ENCODE measurements at regions not wholly inside any gene's neighbourhood (a gene's known extent, or its start where the extent isn't known, plus 50 kb on each side); places are given as distances from the start of the nearest gene placed in this dataset.
A peak's percentile ranks its signal among the peaks of the same experiment; 100 is the strongest.
"Not testable (repeated sequence)": the region's sequence is repeated elsewhere in the genome, so short reads cannot be mapped to it uniquely, and the experiment has no call there.

- not testable (repeated sequence) for DNase-seq
Measured at GRCh38 chrX:99988532-99988931, 421.5 kb downstream of the PCDH19 start.

DNA sequence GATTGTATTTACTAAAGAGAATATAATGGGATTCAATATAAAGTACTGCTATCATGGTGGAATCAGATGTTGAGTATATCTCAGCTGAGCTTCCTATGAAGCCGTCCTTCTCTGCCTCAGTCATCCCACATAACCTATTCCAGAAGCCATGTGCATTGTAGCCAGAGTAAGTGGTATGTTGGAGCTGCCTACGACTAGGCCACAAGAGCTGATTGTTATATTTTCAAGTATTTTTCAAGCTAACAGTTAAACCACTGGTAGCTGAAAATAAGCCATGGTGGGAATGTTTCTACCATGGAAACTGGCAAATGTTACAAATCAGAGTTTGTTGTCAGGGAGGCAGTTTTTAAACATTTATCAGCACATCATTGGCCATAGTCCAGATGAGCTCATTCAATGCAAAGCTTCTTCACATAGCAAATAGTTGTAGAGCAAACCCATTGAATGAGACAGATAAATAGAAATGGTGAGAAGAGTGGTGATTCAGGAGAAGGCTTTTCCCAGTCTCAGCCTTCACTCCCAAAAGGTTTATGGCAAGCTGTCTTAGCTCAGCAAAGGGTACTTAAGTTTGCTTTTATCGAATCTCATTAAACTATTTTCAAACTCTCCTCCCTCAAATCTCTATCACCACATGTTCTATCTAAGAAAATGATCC lies 436.4 kb downstream of the PCDH19 start:
- peak; percentile 25 for DNase-seq

DNA sequence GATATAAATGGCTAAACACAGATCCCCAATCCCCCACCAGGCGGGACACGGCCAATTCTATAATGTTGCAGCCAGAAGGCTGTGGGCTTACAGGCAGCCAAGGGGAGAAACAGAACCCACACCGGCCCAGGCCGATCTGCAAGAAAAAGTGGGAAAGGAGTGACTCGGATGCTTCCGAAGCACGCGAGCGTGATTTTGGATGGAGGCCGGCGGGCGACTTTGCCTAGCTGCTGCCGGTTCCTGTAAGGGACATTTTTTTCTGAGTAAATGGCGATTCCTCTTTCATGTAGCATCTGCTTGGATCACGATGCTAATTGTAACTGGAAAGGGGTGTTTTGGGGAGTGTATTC lies 470.2 kb downstream of the PCDH19 start:
- DNase-seq = no peak

DNA sequence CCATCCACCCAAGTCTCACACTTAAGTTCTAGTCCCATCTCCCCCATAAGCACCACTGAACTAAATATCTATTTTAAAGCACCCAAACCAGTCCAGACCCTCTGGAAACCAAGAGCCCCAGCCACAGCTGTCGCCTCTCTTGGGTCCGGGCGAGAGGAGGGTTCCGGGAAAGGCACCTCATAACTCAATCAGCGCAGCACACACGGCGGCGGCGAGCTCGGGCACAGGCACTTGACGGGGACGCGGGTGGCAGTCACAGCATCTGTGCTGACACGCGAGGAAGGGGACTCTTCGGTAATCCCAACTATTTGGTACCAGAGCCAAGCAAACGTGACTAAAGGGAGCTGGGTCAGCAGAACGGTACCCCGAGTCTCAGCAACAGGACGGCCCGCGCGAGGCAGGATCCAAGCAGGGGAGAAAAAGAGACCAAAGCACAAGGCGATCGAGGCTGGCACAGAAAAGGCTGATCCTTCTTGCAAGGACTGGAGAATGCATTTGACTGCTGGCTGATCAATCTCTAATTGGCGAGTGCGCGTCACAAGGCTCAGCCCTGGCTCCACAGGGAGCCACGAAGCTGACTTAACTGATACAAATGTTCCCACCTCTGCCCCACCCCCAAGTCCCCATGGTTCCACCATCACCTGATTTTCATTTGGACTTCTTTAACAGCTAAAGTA lies 470.7 kb downstream of the PCDH19 start:
- DNase-seq = not testable (repeated sequence)

GRCh38 chrX:99938464-99938863 lies 471.6 kb downstream of the PCDH19 start:
- DNase-seq = no peak

DNA sequence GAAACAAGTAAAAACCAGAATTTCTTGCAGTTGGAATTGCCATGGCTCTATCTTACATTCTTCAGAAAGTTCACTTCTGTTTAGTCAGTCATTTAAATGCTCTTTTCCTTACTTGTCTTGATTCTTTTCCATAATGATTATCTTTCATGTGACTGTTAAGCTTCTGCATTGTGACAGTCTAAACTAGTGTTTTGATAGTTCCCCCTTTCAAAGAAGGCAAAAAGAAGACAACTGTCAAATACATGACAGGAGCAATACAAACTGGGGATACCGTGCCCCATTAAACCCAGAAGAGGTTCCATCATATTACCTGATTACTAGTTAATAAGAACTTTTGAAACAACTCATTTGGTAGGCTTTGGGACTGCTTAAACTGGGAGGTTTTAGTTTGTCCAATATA lies 476.2 kb downstream of the PCDH19 start:
- no peak for DNase-seq

- DNase-seq = peak; percentile 1
Measured at GRCh38 chrX:99914635-99915034, 495.4 kb downstream of the PCDH19 start.

GRCh38 chrX:99913611-99914010 lies 496.5 kb downstream of the PCDH19 start:
- no peak for DNase-seq

DNA sequence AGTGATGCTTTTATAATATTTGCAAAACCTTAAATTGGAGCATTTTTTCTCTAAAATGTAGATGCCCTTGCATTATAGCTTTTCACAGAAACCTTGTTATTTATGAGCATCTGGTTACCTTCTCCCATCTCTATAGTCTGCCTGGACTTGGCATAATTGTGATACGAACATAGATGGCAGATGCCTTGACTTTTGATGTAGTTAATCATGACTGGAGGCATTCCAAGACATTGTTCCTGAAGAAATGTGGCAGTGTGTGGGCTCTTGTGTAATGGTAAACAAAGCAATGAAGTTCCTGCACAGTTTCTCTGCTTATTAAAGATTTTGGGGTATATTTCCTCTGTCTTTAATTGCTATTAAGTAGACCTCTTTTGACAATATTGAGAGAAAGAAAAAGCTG lies 500.1 kb downstream of the PCDH19 start:
- no peak for DNase-seq

DNA sequence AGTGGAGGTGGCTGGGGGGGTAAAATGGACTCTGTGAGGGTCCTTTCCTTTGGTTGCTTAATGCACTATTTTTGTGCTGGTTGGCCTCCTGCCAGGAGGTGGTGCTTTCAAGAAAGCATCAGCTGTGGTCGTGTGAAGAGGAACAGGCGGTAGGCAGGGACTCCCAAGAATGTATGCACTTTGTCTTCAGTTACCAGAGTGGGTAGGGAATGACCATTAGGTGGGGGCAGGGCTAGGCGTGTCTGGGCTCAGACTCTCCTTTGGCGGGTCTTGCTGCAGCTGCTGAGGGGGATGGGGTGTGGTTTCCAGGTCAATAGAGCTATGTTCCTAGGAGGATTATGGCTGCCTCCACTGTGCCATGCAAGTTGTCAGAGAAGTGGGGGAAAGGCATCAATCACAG lies 509.0 kb downstream of the PCDH19 start:
- DNase-seq = no peak

- DNase-seq = no peak
Measured at GRCh38 chrX:99887918-99888317, 522.2 kb downstream of the PCDH19 start.

DNA sequence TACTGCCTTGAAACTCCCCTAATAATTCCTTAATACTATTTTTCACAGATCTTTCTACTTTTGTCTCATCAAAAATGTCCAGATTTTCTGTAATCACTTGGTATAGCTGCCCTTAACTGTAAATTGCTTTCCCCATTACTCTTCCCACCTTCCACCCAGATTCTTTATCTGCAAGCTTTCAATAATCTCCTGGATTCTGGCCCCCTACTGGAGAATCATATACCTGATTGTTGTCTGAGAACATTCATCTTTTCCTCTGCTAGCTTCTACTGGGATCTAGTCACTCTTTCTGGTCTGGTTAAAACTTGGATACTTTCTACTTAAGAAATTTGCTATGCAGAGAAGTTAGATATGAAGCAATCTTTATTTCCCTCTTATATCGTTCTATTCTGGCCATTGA lies 552.6 kb downstream of the PCDH19 start:
- no peak for DNase-seq

- no peak for DNase-seq
Measured at GRCh38 chrX:99833821-99834220, 576.3 kb downstream of the PCDH19 start.

- DNase-seq = no peak
Measured at GRCh38 chrX:99820197-99820596, 589.9 kb downstream of the PCDH19 start.

DNA sequence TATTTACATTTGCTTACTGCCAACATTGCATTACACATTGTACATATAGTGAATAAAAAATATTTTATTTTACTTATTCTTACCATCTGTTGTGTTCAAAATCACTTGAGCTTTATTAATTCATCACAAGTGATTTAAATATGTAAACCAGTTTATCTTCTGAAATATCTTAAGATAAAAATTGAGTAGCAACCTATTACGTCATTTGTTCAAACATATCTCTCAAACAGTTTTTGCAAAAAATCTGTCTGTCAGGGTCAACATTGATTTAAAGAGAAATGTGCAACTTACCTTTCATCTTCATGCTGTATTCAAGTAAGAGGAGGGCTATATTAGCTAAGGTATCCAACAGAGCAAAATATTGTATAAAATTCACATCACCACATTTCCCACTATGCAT lies 610.1 kb downstream of the PCDH19 start:
- DNase-seq = no peak

- peak; percentile 65 for DNase-seq
Measured at GRCh38 chrX:99798936-99799335, 611.1 kb downstream of the PCDH19 start.

DNA sequence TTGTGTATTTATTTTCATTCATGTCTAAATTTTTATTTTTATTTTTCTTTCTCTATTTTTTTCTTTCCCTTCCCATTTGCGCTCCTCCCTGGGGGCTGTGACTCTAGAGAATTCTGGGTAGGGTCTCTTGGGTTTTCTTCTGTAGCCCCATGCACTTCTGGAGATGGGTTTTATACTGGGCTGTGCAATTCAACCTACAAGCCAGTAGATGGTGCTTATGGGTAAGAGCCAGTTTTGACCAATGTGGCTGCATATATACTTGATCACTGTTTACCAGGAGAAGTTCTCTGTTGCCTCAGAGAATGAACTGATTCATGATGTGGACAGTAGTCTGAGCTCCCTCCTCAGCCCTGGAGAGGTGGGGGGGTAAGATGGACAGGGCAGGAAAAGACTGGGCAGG lies 614.6 kb downstream of the PCDH19 start:
- DNase-seq = no peak

GRCh38 chrX:99782516-99783040 lies 627.5 kb downstream of the PCDH19 start:
- no peak for DNase-seq

- no peak for DNase-seq
Measured at GRCh38 chrX:99777912-99778311, 632.2 kb downstream of the PCDH19 start.

GRCh38 chrX:99761731-99762130 lies 648.3 kb downstream of the PCDH19 start:
- DNase-seq = no peak

DNA sequence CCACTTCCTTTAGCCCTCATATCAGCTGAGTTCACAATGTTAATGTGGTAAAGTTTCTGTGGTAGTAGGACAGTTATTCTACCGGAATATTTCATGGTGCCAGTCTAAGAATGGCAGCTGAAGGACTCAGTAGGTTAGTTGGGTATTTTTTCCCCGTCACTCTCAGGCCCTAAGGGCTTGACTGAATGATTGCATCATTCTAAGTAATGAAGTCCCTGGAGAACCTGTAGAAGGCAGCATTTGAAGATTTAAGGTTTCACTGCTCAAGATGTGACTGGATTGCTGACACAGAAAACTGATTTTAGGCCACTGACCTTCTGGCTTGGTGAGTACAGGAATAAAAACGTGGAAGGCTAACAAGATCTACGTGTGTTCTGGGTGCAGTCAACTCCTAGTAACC lies 657.3 kb downstream of the PCDH19 start:
- DNase-seq = no peak

GRCh38 chrX:99750721-99751120 lies 659.4 kb downstream of the PCDH19 start:
- no peak for DNase-seq

DNA sequence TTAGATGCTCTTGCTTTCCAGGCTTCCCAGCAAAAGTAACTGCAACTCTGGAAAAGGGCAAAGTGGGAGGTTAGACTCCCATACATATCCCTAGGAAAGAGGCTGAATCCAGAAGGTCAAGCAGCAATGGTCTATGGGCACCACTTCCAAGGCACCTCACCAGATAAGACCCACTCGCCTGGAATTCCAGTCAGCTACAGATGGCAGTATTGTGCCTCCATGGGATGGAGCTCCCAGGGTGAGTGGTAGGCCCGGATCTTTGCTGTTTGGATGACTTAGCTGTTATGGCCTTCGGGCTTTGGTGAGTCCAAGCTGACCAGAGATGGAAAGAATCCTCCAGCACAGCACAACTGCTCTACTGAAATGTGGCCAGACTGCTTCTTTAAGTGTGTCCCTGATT lies 688.0 kb downstream of the PCDH19 start:
- DNase-seq = no peak

GRCh38 chrX:99719140-99719539 lies 690.9 kb downstream of the PCDH19 start:
- no peak for DNase-seq

- DNase-seq = no peak
Measured at GRCh38 chrX:99717716-99718115, 692.4 kb downstream of the PCDH19 start.
